HL-60 (cell line): ENCODE measurements at regions not wholly inside any gene's neighbourhood (a gene's known extent, or its start where the extent isn't known, plus 50 kb on each side); places are given as distances from the start of the nearest gene placed in this dataset.

Experiments
- DNase-seq, 2 experiments: peaks; one replicate each; pipeline ENCODE4 v3.0.0-alpha.2; 2010 to 2020; ENCODE audit warnings: low read depth in 1 of 2, low spot score in 1 of 2
- H3K27ac ChIP-seq: fragments of 250-450 bp; sonication (Bioruptor Pico); replicated peaks from 2 replicates; pipeline ENCODE4 v1.5.1; 2020; ENCODE audit warnings: mild to moderate bottlenecking, moderate library complexity
- H3K27me3 ChIP-seq: fragments of 250-450 bp; sonication (Bioruptor Pico); 2 replicates; pipeline ENCODE4 v1.5.1; 2021; ENCODE audit warnings: mild to moderate bottlenecking, moderate library complexity; ENCODE audit not compliant: insufficient read depth, poor library complexity, severe bottlenecking
- H3K4me3 ChIP-seq: replicated peaks from 2 replicates; pipeline ENCODE4 v1.5.1; 2011; ENCODE audit warnings: mild to moderate bottlenecking, control low read depth, low read length; ENCODE audit not compliant: insufficient read depth
- CTCF ChIP-seq: IDR thresholded peaks from one replicate; pipeline ENCODE4 v1.5.1; 2011; ENCODE audit warnings: low read length, control low read depth, inconsistent platforms; ENCODE audit not compliant: insufficient read depth
- GABPA ChIP-seq: IDR thresholded peaks from 2 replicates; pipeline ENCODE4 v1.6.1; 2012; ENCODE audit warnings: low read depth
- POLR2AphosphoS5 ChIP-seq: IDR thresholded peaks from 2 replicates; pipeline ENCODE4 v1.6.1; 2012; ENCODE audit warnings: low read depth
- REST ChIP-seq: IDR thresholded peaks from 2 replicates; pipeline ENCODE4 v1.6.1; 2012; ENCODE audit warnings: low read depth; ENCODE audit not compliant: insufficient replicate concordance
- SPI1 ChIP-seq: IDR thresholded peaks from 2 replicates; pipeline ENCODE4 v1.6.1; 2012; ENCODE audit warnings: low read depth, mild to moderate bottlenecking, borderline replicate concordance

- DNase-seq: no peak
- no peak for TF ChIP-seq POLR2AphosphoS5
- TF ChIP-seq GABPA: no peak
- TF ChIP-seq REST: no peak
- no peak for TF ChIP-seq CTCF
- no peak for TF ChIP-seq SPI1
- Histone ChIP-seq H3K27ac (no peak overlapping the region), H3K4me3 (no peak overlapping the region), H3K27me3 (no peaks in the 10 kb centered on the region)
Observed at GRCh38 chr12:23217667-23218066, 592.7 kb downstream of the ETNK1 start.

- Histone ChIP-seq H3K27ac (no peak overlapping the region), H3K27me3 (no peaks in the 10 kb centered on the region), H3K4me3 (no peak overlapping the region)
- TF ChIP-seq CTCF (no peak), REST (no peak), SPI1 (no peak), GABPA (no peak), POLR2AphosphoS5 (no peak)
- DNase-seq: no peak
Observed at GRCh38 chr12:23221066-23221465, 596.1 kb downstream of the ETNK1 start.

DNA sequence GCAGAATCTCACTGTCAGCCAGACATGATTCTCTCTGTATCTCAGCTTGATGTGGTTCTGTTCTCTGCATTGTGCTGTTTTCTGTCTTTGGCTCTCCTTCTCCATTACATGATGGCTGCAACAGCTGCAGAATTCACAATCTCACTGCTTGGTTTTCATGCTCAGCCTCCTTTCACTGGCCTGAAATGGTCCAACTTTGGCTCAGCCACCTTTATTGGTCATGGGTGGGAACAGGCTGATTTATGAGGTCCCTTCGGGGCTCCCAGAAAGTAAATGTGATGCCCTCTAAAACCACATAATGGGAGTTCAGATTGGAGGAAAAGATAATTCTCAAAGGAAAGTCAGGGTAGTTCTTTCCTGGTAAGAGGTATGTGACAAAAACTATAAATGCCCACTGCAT lies 597.0 kb downstream of the ETNK1 start:
- Histone ChIP-seq H3K27me3 (no peaks in the 10 kb centered on the region), H3K27ac (no peak overlapping the region), H3K4me3 (no peak overlapping the region)
- TF ChIP-seq GABPA: no peak
- DNase-seq: no peak

DNA sequence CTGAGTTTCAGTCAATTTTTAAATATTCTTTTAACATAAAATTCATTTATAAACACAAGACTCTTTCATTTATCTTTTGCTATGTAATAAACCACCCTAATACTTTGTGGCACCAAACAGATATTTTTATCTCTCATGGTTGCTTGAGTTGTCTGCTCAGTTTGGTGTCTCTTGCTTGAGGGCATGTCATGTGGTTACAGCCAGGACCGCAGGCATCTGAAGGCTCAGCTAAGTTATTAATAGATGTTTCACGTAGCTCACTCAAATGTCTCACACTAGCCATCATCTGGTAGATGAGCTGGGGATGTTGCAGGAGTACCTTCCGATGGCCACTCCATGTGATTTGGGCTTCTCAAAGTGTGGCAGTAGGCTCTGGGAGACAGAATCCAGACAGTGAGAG lies 597.8 kb downstream of the ETNK1 start:
- TF ChIP-seq POLR2AphosphoS5 (no peak), GABPA (no peak), REST (no peak), CTCF (no peak), SPI1 (no peak)
- DNase-seq: no peak
- H3K4me3 ChIP-seq: no peak overlapping the region
- H3K27me3 ChIP-seq: no peaks in the 10 kb centered on the region
- H3K27ac ChIP-seq: no peak overlapping the region
